ENCODE measurements at regions not wholly inside any gene's neighbourhood (a gene's known extent, or its start where the extent isn't known, plus 50 kb on each side); places are given as distances from the start of the nearest gene placed in this dataset.

DNA sequence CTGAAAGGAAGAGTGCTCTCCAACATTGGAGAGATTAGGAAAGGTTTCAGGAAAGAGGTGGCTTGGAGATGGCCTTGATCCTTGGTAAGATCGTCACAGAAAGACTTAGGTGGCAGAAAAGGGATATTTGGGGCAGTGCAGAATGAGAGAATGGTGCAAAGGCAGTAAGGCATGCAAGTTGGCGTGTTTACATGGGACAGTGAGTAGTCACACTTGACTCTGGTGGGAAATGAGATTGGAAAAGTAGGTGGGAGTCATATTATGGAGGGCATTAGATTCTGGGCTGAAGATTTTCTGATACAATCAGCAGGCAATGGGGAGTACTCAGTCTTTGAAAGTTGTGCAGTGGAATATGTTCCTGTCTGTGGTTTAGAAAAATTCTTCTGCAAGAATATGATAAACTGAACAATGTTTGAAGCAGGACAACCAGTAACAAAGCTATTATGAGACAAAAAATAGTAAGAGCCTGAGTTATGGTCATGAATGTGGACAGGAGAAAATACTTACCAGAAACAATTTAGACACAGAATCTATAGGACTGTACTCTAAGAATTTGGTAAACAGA, 76.2 kb upstream of the ANKRD55 start:
- no peak for TF ChIP-seq GATA2 (IDR thresholded peaks at IDR 0.05; ENCODE audit: low read depth, low read length)
- no peak for TF ChIP-seq GATA3 (IDR thresholded peaks at IDR 0.05; ENCODE audit: low read depth, low read length)

DNA sequence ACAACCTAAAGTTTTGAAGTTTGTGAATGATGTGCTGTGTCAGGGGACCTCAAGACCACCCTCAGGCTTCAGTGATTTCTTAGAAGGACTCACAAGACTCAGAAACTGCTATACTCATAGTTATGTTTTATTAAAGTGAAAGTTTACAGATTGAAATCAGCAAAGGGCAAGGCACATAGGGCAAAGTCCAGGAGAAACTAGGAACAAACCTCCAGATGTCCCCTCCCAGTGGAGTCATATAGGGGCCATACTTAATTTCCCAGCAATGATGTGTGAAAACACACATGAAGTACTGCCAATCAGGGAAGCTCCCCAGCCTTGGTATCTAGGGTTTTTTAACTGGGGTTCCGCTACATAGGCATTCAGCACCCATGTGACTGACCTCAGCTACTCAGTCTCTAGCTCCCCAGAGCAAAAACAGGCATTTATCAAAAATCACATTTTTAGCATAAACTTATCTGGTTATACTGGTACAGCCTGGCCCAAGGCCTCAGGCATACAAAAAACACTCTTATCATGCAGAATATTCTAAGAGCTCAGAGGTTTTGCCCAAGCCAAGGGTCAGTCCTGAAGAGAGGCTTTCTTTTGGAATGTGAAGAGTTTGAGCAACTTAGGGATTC, 74.7 kb upstream of the ANKRD55 start:
- TF ChIP-seq GATA2 (IDR thresholded peaks at IDR 0.05; ENCODE audit: low read depth, low read length) (no peak), GATA3 (IDR thresholded peaks at IDR 0.05; ENCODE audit: low read depth, low read length) (no peak)

DNA sequence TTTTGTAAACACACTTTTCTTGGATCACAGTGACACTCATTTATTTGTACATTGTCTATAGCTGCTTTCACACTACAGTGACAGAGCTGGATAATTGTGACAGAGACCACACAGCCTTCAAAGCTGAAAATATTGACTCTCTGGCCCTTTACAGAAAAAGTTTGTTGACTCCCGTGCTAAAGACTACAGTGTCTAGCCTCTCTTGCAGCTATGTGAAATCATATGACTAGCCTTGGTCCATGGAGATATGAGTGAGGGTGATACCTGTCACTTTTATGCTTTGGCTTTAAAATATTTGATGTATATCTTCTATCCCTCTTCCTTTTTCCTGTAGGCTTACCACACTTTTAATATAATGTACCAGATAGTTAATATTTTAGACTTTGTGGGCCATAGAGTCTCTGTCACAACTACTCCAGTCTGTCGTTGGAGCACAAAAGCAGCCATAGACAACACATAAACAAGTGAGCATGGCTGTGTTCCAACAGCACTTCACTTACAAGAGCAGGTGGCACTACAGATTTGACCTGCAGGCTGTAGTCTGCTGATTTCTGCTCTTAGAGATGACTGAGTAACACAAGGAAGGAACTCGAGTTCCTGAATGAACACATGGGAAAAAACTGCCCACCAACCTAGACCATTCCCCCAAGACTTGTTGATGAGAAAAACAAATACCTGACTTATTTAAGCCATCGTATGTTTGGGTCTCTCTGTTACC, 73.5 kb upstream of the ANKRD55 start:
- no peak for TF ChIP-seq GATA2 (IDR thresholded peaks at IDR 0.05; ENCODE audit: low read depth, low read length)
- TF ChIP-seq GATA3 (IDR thresholded peaks at IDR 0.05; ENCODE audit: low read depth, low read length): no peak

DNA sequence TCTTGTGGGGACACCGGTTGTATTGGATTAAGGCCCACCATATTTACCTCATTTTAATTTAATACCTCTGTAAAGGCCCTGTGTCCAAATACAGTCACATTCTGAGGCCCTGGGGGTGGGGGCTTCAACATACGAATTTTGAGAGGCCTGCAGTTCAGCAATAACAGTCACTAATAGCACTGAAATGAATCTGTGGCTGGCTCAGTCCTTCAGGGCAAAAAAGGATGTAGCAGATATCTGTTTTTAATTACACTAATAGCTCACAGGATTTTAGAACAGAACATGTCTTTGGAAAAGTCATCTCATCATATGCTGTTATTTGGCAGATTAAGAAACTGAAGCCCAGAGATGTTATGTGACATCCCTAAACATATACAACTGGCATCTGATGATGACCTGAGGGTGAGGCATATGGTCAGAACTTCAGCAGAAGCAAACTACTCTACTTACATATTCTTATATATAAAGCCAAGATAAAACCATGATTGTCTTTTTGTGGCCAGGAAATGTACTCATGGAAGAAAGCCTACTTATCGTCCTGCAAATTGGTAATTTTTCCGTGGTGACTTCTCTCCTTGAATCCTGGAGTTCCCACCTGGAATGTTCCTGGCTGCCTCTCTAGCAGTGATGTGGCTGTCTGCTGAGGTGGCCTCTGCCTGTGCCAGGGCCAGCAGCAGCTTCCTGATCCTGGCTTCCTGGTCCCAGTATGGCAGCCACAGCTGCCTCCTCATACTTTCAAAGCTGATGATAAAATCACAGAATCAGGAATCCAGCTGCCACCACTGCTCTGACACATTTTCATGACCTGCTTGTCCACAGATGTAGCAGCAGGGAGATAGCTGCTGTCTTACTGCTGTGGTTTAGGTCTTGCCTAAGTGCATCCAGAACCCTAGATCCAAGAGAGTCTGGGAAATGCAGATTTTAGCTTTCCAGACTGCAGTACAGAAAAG, 72.1 kb upstream of the ANKRD55 start:
- TF ChIP-seq GATA2 (IDR thresholded peaks at IDR 0.05; ENCODE audit: low read depth, low read length) (peak; percentile 86), GATA3 (IDR thresholded peaks at IDR 0.05; ENCODE audit: low read depth, low read length) (0 out of 2 replicates have a peak, but pooled peaks have one; percentile 21)

DNA sequence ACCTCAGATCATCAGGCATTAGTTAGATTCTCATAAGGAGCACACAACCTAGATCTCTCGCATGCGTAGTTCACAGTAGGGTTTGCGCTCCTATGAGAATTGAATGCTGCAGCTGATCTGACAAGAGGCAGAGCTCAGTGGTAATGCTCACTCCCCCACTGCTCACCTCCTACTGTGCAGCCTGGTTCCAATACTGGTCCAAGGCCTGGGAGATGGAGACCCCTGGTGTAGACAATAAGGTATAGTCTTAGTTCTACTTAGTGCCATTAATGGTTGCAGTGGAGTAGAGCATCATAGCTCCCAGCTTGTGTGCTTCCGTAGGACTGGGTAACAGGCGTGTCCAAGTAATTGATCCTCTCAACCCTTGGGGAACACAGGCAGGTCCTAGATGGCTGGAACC, 70.4 kb upstream of the ANKRD55 start:
- no peak for TF ChIP-seq GATA3 (IDR thresholded peaks at IDR 0.05; ENCODE audit: low read depth, low read length)

DNA sequence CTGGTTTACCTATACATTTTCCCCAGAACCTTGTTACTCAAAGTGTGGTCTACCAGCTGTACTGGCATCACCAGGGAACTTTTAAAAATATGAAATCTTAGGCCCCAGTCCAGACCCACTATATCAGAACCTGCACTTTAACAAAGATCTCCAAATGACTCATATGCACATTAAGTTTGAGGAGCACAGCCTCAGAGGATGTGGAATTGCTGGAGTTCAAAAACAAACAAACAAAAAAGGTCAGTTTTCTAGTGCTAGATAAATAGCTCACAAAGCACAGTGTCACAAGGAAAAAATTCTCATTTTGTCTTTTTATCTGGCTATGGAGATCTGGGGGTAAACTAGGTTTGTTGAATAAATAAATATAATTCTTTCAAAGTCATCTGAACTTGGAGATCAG, 68.9 kb upstream of the ANKRD55 start:
- TF ChIP-seq GATA2 (IDR thresholded peaks at IDR 0.05; ENCODE audit: low read depth, low read length): no peak
- TF ChIP-seq GATA3 (IDR thresholded peaks at IDR 0.05; ENCODE audit: low read depth, low read length): no peak

DNA sequence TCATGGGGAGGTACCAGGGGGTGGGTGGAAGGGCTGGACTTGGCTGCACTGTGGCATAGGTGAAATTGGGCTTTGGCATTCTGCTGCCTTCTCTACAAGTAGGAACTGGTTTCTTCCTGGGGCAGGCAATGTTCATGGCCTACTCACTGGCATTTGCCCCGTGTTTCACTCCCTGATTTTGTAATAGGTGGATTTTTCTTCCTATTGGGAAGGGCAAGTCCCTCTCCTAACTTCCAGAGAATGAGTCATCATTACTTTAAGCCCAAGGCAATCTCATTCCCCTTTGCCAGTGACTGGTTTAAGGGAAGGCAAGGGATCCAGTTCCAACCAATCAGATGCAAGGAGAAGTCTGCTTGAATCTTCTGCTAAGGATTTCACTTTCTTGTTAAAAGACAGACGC, 67.9 kb upstream of the ANKRD55 start:
- no peak for TF ChIP-seq GATA2 (IDR thresholded peaks at IDR 0.05; ENCODE audit: low read depth, low read length)
- TF ChIP-seq GATA3 (IDR thresholded peaks at IDR 0.05; ENCODE audit: low read depth, low read length): no peak

DNA sequence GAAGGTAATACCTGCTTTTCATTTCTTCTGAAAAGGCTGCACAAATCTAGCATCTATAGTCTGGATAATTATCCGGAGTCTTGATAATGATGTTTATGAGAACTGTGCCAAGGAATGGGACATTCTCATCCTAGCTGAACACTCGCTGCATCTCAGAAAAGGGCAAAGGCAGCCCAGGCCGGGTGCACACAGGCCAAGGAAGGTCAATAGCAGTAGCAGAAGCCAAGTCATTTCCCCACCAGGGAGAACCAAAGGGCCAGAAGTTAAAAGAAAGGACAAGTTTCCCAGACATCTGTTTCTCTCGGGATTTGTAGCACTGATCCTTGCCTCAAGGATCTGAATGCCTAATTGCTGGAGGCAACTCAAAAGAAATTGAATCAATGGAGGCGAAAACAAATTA, 66.1 kb upstream of the ANKRD55 start:
- no peak for TF ChIP-seq GATA2 (IDR thresholded peaks at IDR 0.05; ENCODE audit: low read depth, low read length)
- no peak for TF ChIP-seq GATA3 (IDR thresholded peaks at IDR 0.05; ENCODE audit: low read depth, low read length)

DNA sequence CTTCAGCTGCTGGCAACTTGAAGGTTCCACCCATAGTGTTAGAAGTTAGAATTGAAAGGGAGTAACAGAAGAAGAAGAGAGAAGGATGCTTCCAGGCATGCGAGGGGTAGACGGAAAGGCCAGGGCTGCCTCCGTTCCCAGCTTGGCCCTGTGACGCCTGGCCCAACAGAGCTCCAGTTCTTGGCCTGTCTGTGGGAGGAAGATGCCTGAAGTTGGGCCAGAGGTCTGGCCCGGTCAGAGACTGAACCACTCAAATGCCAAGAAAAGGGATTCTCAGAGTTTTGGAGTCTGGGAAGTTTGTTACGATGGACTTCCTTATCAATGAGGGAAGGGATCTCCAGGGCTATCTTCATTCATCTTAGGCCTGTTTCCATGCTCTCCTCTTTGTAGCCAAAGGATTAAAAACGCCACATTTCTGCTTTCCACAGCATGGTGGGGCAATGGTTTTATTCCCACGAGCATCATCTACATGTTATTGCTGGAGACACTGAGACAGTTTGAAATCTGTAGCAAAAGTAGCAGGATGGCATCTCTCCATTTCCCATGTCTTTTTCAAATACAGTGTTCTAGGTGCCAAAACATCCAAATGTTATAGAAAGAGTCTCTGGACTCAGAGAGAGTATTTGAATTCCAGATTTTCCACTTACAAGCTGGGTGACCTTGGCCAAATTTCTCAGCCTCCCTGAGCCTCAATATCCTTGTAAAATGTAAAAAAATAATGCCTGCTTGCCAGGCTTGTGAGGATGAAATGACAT, 65.4 kb upstream of the ANKRD55 start:
- TF ChIP-seq GATA3 (IDR thresholded peaks at IDR 0.05; ENCODE audit: low read depth, low read length): no peak
- no peak for TF ChIP-seq GATA2 (IDR thresholded peaks at IDR 0.05; ENCODE audit: low read depth, low read length)

DNA sequence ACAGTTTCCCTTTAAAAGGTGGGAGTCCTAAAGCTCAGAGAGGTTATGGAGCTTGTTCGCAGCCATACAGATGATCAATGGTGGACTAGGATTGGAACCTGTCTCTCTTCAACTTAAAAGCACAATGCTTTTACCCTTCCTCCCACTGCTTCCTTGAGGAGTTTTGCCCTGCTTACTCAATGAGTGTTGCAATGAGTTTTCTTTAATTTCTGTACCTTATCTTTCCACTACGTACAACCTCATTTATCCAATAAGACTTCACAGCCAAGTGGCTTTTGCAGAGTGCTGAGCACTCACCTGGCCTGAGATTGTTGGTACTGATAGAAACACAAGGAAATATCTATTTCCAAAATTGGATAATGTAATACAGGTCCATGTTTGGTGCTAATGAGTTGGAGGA, 64.7 kb upstream of the ANKRD55 start:
- no peak for TF ChIP-seq GATA3 (IDR thresholded peaks at IDR 0.05; ENCODE audit: low read depth, low read length)
- no peak for TF ChIP-seq GATA2 (IDR thresholded peaks at IDR 0.05; ENCODE audit: low read depth, low read length)

DNA sequence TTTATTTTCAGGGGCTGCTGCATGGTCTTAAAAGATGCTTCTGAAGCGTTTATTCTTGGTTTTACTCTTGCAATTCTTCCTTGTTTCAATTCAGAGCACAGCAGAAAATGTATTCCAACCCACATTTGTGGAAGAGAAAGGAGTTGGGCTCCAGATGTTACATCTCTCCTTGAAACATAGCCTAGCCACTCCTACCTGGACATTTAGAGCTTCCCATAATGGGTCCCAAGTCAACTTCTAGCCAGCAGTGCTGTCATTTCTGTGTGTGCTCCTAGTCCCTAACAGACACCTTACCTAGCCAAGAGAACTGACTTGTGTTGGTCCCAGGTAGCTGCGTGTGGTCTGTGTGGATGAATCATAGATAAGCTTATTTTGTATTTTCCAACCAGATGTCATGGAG, 61.2 kb upstream of the ANKRD55 start:
- no peak for TF ChIP-seq GATA2 (IDR thresholded peaks at IDR 0.05; ENCODE audit: low read depth, low read length)
- no peak for TF ChIP-seq GATA3 (IDR thresholded peaks at IDR 0.05; ENCODE audit: low read depth, low read length)

DNA sequence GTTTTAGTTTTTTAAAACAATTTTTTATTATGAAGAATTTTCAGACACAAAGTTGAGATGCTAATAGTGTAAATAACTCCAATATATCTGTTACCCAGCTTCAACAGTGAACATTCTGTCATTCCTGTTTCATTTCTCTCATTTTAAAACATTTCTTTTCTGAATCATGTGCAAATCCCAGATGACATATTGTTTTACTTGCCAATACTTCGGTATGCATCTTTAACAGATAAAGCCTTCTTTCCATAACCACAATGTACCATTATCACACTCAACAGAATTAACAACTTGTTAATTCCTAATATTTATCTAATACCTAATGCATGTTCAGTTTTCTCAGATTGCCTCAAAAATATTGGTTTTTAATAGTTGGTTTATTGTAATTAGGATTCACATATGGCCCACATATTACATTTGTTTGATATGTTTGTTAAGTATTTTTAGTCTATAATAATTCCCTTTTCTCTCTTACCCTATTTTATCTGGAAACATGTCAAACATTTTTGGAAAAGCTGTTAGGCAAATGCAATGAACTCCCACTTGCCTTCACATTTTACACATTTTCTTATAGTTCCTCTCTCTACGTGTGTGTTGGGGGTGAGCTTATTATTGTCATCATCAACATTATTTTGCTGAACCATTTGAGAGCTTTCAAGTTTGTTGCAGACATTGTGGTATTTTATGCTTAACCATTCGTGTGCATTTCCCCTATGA, 58.7 kb upstream of the ANKRD55 start:
- TF ChIP-seq GATA3 (IDR thresholded peaks at IDR 0.05; ENCODE audit: low read depth, low read length) (no peak), GATA2 (IDR thresholded peaks at IDR 0.05; ENCODE audit: low read depth, low read length) (no peak)

DNA sequence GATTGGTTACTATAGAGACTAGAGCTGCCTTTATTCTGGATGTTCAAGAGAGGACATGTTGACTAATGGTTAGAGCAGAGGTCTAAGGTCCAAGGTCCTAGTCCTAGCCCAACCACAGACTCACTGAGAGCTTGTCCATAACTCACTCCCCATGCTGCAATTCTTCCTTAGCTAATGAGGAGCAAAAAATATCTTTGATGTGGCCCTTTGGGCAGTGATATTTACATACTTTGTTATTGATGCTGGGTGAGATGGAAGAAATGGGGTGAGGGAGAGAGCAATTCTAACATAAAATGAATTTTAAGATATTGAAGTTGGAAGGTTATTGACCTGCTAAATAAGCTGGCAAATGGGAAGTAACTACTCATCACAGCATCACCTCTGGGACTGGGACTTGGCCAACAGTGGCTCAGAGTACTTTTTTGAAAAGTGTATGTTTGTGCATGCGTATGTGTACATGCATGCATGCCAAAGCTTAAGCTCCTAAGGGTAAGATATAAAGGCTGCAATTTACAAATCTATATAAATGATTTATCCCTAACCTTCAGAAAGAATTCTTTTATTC, 58.0 kb upstream of the ANKRD55 start:
- TF ChIP-seq GATA2 (IDR thresholded peaks at IDR 0.05; ENCODE audit: low read depth, low read length): no peak
- TF ChIP-seq GATA3 (IDR thresholded peaks at IDR 0.05; ENCODE audit: low read depth, low read length): no peak

All from SH-SY5Y (cell line).